Chondrocyte (in vitro differentiated cells): ENCODE measurements at regions not wholly inside any gene's neighbourhood (a gene's known extent, or its start where the extent isn't known, plus 50 kb on each side); places are given as distances from the start of the nearest gene placed in this dataset.
"Not testable (repeated sequence)": the region's sequence is repeated elsewhere in the genome, so short reads cannot be mapped to it uniquely, and the experiment has no call there.

Source experiments
- DNase-seq: peaks from one replicate; pipeline ENCODE4 v3.0.0; 2021; ENCODE audit warnings: mixed read lengths, low spot score
- H3K27ac Mint-ChIP-seq: one replicate; pipeline ENCODE4 v1.8.0; 2021; ENCODE audit warnings: mild to moderate bottlenecking, moderate library complexity, mixed read lengths; ENCODE audit not compliant: unreplicated experiment
- H3K27me3 Mint-ChIP-seq: 2 replicates; pipeline ENCODE4 v1.8.0; 2021; ENCODE audit warnings: low read depth, mixed read lengths
- H3K36me3 Mint-ChIP-seq: 2 replicates; pipeline ENCODE4 v1.8.0; 2021; ENCODE audit warnings: low read depth, mixed read lengths
- H3K4me1 Mint-ChIP-seq: 2 replicates; pipeline ENCODE4 v1.8.0; 2021; ENCODE audit warnings: low read depth, mild to moderate bottlenecking, mixed read lengths
- H3K4me3 Mint-ChIP-seq: one replicate; pipeline ENCODE4 v1.8.0; 2021; ENCODE audit warnings: mild to moderate bottlenecking, moderate library complexity, mixed read lengths; ENCODE audit not compliant: unreplicated experiment
- H3K9me3 Mint-ChIP-seq: 2 replicates; pipeline ENCODE4 v1.8.0; 2021; ENCODE audit warnings: low read depth, mixed read lengths
- TF ChIP-seq, protein P1 (sequence below): fragments of 200-600 bp; sonication (generic); IDR thresholded peaks from 2 replicates; pipeline ENCODE4 v1.5.0; 2021; ENCODE audit warnings: antibody characterized with exemption, mild to moderate bottlenecking, moderate library complexity

DNA sequence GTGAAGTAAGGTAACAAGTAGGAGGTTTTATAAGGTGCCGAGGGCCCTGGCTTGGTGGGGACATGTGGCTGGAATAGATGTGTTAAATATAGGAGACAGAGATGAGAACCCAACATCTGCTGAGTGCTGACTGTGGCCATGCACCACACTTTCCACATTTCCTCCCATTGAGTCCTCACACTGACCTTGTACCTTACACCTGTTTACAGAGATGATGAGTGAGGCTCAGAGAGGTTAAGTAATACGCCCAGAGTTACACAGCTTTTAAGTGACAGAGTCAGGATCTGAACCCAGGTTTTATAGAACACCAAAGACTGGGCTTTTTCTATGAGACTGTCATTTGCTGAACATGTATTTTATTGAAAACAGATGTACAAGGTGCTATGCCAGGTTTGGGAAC lies 70.8 kb upstream of the LTA4H start:
- H3K9me3 Mint-ChIP-seq, result no peaks in the 10 kb centered on the region
- H3K27me3 Mint-ChIP-seq, result peaks cover 2% of the 10 kb centered on the region
- no peak overlapping the region for H3K27ac Mint-ChIP-seq
- TF ChIP-seq, protein P1, sequence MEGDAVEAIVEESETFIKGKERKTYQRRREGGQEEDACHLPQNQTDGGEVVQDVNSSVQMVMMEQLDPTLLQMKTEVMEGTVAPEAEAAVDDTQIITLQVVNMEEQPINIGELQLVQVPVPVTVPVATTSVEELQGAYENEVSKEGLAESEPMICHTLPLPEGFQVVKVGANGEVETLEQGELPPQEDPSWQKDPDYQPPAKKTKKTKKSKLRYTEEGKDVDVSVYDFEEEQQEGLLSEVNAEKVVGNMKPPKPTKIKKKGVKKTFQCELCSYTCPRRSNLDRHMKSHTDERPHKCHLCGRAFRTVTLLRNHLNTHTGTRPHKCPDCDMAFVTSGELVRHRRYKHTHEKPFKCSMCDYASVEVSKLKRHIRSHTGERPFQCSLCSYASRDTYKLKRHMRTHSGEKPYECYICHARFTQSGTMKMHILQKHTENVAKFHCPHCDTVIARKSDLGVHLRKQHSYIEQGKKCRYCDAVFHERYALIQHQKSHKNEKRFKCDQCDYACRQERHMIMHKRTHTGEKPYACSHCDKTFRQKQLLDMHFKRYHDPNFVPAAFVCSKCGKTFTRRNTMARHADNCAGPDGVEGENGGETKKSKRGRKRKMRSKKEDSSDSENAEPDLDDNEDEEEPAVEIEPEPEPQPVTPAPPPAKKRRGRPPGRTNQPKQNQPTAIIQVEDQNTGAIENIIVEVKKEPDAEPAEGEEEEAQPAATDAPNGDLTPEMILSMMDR, result no peak
- no peak overlapping the region for H3K4me3 Mint-ChIP-seq
- no peak for DNase-seq
- H3K36me3 Mint-ChIP-seq, result no peaks in the 10 kb centered on the region
- peaks cover 6% of the 10 kb centered on the region for H3K4me1 Mint-ChIP-seq

DNA sequence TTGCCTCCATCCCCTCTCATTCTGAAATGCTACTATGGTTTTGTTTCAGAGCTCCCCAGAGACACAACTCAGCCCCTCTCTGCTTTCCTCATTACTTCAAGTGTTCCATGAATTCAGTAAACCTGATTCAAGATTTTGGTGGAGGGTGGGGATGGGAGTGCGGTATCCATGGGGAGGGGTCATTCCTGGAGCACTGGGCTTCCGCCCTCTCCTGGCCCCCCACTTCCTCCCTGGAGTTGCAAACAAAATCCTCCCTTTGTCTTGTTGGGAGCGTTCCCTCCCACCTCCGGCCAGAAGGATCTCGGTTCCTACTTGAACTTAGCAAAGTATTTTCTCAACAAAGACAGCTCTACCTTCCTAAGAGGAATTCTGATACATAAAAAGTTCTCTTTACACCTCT lies 71.8 kb upstream of the LTA4H start:
- DNase-seq, result no peak
- Mint-ChIP-seq H3K27me3 (peaks cover 2% of the 10 kb centered on the region), H3K27ac (no peak overlapping the region), H3K36me3 (no peaks in the 10 kb centered on the region), H3K4me3 (no peak overlapping the region), H3K4me1 (peaks cover 6% of the 10 kb centered on the region), H3K9me3 (no peaks in the 10 kb centered on the region)
- TF ChIP-seq, protein P1, result no peak

DNA sequence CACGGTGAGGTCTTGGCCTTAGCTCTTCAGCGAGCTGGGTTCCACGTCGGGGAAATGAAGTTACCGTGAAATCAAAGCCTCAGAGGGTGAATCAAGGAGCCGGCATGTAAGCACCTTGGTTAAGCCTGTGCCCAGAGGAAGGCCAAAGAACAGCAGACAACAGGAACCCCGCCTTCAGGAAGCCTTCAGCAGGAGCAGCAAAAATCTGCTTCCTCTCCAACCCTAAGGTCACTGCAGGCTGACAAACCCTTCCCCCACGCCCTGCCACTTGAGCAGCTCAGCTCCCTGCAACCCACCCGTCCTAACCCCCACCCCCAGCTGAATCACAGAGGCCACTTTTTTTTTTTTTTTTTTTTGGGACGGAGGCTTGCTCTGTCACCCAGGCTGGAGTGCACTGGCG lies 72.9 kb upstream of the LTA4H start:
- peaks cover 6% of the 10 kb centered on the region for H3K27me3 Mint-ChIP-seq
- TF ChIP-seq, protein P1, result no peak

DNA sequence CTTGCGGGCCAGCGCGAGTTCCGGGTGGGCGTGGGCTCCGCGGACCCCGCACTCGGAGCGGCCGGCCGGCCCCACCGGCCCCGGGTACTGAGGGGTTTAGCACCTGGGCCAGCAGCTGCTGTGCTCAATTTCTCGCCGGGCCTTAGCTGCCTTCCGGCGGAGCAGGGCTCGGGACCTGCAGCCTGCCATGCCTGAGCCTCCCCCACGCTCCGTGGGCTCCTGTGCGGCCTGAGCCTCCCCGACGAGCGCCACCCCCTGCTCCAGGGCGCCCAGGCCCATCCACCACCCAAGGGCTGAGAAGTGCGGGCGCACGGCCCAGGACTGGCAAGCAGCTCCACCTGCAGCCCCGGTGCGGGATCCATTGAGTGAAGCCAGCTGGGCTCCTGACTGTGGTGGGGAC lies 73.6 kb upstream of the LTA4H start:
- not testable (repeated sequence) for H3K4me1 Mint-ChIP-seq, H3K9me3 Mint-ChIP-seq

More for the DNA sequence above, 72.9 kb upstream of the LTA4H start:
- DNase-seq, result no peak
- H3K9me3 Mint-ChIP-seq, result no peaks in the 10 kb centered on the region
- no peaks in the 10 kb centered on the region for H3K36me3 Mint-ChIP-seq
- peaks cover 6% of the 10 kb centered on the region for H3K4me1 Mint-ChIP-seq
- H3K27ac Mint-ChIP-seq, result no peak overlapping the region
- no peak overlapping the region for H3K4me3 Mint-ChIP-seq

DNA sequence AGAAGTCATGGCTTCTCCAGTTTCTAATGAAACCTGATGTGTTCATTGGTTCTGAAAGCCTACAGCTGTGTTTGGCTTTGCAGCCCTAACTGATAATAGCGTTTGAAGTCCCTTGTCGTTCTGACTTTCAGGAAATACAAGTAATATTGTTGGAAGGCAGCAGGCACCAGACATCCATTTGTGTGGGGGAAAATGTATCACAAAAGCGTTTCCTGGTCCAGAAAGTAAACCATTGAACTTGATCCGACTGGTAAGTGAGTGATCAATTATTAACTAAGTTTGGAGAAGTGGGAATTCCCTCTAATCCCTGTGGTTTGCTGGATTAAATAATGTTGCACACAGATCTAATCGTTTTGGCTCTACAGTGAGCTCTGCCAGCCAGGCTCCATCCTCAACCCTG lies 77.3 kb upstream of the LTA4H start:
- Mint-ChIP-seq H3K4me1 (peaks cover 6% of the 10 kb centered on the region), H3K27me3 (peaks cover 6% of the 10 kb centered on the region), H3K27ac (no peak overlapping the region), H3K4me3 (no peak overlapping the region), H3K36me3 (no peaks in the 10 kb centered on the region), H3K9me3 (no peaks in the 10 kb centered on the region)
- no peak for DNase-seq
- TF ChIP-seq, protein P1, result no peak

More for the DNA sequence above, 73.6 kb upstream of the LTA4H start:
- H3K27me3 Mint-ChIP-seq, H3K36me3 Mint-ChIP-seq, H3K27ac Mint-ChIP-seq, H3K4me3 Mint-ChIP-seq, DNase-seq: not testable (repeated sequence)

DNA sequence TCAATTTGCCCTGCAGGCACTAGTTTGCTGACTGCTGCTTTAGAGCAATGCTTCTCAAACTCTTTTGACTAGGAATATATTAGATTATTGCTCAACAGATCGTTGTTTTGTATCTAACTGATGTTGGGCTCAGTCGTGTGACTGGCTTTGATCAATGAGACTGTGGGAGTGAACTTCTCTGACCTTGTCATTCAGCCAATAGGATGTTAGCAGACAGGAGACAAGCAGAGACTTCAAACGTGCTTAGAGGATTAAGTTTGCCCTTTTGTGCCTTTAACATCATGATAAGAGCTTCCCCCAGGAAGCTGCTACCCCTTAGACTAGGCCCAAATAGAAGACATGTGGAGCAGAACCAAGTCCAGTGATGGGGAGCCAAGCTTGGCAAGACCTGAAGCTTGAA lies 76.7 kb upstream of the ELK3 start:
- no peak for DNase-seq
- H3K4me1 Mint-ChIP-seq, result no peaks in the 10 kb centered on the region
- no peak overlapping the region for H3K4me3 Mint-ChIP-seq
- no peak overlapping the region for H3K27ac Mint-ChIP-seq
- no peaks in the 10 kb centered on the region for H3K36me3 Mint-ChIP-seq
- TF ChIP-seq, protein P1, result no peak
- no peaks in the 10 kb centered on the region for H3K9me3 Mint-ChIP-seq
- peaks cover 4% of the 10 kb centered on the region for H3K27me3 Mint-ChIP-seq
